Keratinocyte (primary cell): ENCODE measurements at regions not wholly inside any gene's neighbourhood (a gene's known extent, or its start where the extent isn't known, plus 50 kb on each side); places are given as distances from the start of the nearest gene placed in this dataset.

Experiments used
- DNase-seq: peaks from one replicate; pipeline ENCODE4 v3.0.0-alpha.2; 2011; ENCODE audit warnings: low read depth, missing footprints, low spot score
- FAIRE-seq: peaks from 2 replicates; lab custom pipeline; 2011; peaks lifted over from hg19 to GRCh38; lab: Jason Lieb, UNC
- H2AFZ ChIP-seq: 2 replicates; pipeline ENCODE4 v1.6.0; 2012; ENCODE audit warnings: low read length, control low read depth, inconsistent platforms; ENCODE audit not compliant: control insufficient read depth
- H3K27ac ChIP-seq: 2 replicates; pipeline ENCODE4 v1.5.1; 2011; ENCODE audit warnings: low read length; ENCODE audit not compliant: control insufficient read depth, insufficient read depth
- H3K27me3 ChIP-seq: 3 replicates; pipeline ENCODE4 v1.6.0; 2011; ENCODE audit warnings: low read length; ENCODE audit not compliant: control insufficient read depth, insufficient read depth; ENCODE audit errors: extremely low read depth
- H3K36me3 ChIP-seq, 2 experiments: 2 replicates in 1 of 2; 3 replicates in 1 of 2; pipeline ENCODE4 v1.5.1; 2011; ENCODE audit warnings: low read length in 2 of 2, mild to moderate bottlenecking in 1 of 2; ENCODE audit not compliant: control insufficient read depth in 2 of 2, insufficient read depth in 2 of 2; ENCODE audit errors: extremely low read depth in 1 of 2
- H3K4me1 ChIP-seq: 3 replicates; pipeline ENCODE4 v1.5.1; 2011; ENCODE audit warnings: low read length; ENCODE audit not compliant: control insufficient read depth, insufficient read depth; ENCODE audit errors: extremely low read depth
- H3K4me2 ChIP-seq: 3 replicates; pipeline ENCODE4 v1.6.0; 2011; ENCODE audit warnings: low read depth, low read length; ENCODE audit not compliant: control insufficient read depth, insufficient read depth; ENCODE audit errors: extremely low read depth
- H3K4me3 ChIP-seq, 3 experiments: fragments of 200-600 bp in 1 of 3; sonication (generic) in 1 of 3; 2 replicates in 2 of 3; 3 replicates in 1 of 3; pipeline ENCODE4 v1.5.1; 2011 to 2016; ENCODE audit warnings: low read length in 3 of 3, mild to moderate bottlenecking in 3 of 3, control low read depth in 2 of 3, inconsistent platforms in 1 of 3, low read depth in 1 of 3, mixed read lengths in 1 of 3, mixed run types in 1 of 3, moderate library complexity in 1 of 3; ENCODE audit not compliant: control insufficient read depth in 2 of 3, insufficient read depth in 2 of 3; ENCODE audit errors: extremely low read depth in 1 of 3
- H3K79me2 ChIP-seq: 2 replicates; pipeline ENCODE4 v1.6.0; 2012; ENCODE audit warnings: low read length; ENCODE audit not compliant: control insufficient read depth, insufficient read depth
- H3K9ac ChIP-seq: 3 replicates; pipeline ENCODE4 v1.6.0; 2011; ENCODE audit warnings: low read length; ENCODE audit not compliant: control insufficient read depth, insufficient read depth; ENCODE audit errors: extremely low read depth
- H3K9me1 ChIP-seq: 3 replicates; pipeline ENCODE4 v1.6.0; 2011; ENCODE audit warnings: low read length; ENCODE audit not compliant: control insufficient read depth, insufficient read depth; ENCODE audit errors: extremely low read depth
- H3K9me3 ChIP-seq: 2 replicates; pipeline ENCODE4 v1.5.1; 2012; ENCODE audit warnings: low read depth, low read length; ENCODE audit not compliant: control insufficient read depth
- H4K20me1 ChIP-seq: 3 replicates; pipeline ENCODE4 v1.6.0; 2011; ENCODE audit warnings: low read length; ENCODE audit not compliant: control insufficient read depth, insufficient read depth; ENCODE audit errors: extremely low read depth
- EZH2 ChIP-seq: IDR thresholded peaks from one replicate; pipeline ENCODE4 v1.6.1; 2012; ENCODE audit warnings: inconsistent platforms, mild to moderate bottlenecking, low read length, moderate library complexity
- dilution Hi-C: fragments of 300-500 bp; cut with MboI; formaldehyde crosslinking; loops from one replicate; pipeline ENCODE4 v1.7.0; 2020; ENCODE audit warnings: low sequenced_read_pairs; ENCODE audit not compliant: extremely low pct_ligation_motif_present
- TF ChIP-seq, protein P1 (sequence below), 3 experiments: IDR thresholded peaks in 1 of 3; conservative IDR thresholded peaks in 1 of 3; optimal IDR thresholded peaks in 1 of 3; 2 replicates in 2 of 3; 3 replicates in 1 of 3; pipeline versions ENCODE3 to v1.5.1; 2011; ENCODE audit warnings: low read length in 3 of 3, mild to moderate bottlenecking in 3 of 3, moderate library complexity in 2 of 3, control low read depth in 1 of 3, inconsistent platforms in 1 of 3; ENCODE audit not compliant: insufficient read depth in 2 of 3; ENCODE audit errors: extremely low read depth in 1 of 3

DNA sequence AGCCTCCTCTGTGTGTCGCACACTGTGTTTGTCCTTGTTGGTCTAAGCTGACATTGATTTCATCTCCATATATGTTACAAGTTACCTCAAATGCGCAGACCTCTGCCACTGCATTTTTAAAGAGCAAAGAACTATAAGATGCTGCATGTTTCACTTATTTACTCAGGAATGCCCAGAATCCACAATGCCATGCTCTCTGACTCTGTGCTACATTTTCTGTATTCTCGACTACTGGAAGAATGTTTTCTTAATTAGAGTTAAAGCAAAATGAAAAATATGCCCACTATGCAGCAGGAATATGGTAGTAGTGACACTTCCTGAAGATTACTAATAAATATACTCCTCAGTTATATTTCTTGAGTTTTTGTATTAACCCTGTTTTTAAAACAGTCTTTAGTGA is 296.4 kb downstream of the HACE1 start:
- no peaks in the 10 kb centered on the region for H3K9me3 ChIP-seq
- dilution Hi-C loops: no loop called here
- no peak overlapping the region for H2AFZ ChIP-seq
- no peaks in the 10 kb centered on the region for H3K4me1 ChIP-seq
- TF ChIP-seq EZH2: no peak
- H3K27me3 ChIP-seq: no peaks in the 10 kb centered on the region
- no peak overlapping the region for H3K4me2 ChIP-seq
- H3K27ac ChIP-seq: no peak overlapping the region
- FAIRE-seq (no peak), DNase-seq (no peak)
- H3K36me3 ChIP-seq: no peaks in the 10 kb centered on the region
- H3K9me1 ChIP-seq: no peaks in the 10 kb centered on the region
- no peak overlapping the region for H3K9ac ChIP-seq
- H3K4me3 ChIP-seq: no peak overlapping the region
- H4K20me1 ChIP-seq: no peaks in the 10 kb centered on the region
- H3K79me2 ChIP-seq: no peaks in the 10 kb centered on the region

DNA sequence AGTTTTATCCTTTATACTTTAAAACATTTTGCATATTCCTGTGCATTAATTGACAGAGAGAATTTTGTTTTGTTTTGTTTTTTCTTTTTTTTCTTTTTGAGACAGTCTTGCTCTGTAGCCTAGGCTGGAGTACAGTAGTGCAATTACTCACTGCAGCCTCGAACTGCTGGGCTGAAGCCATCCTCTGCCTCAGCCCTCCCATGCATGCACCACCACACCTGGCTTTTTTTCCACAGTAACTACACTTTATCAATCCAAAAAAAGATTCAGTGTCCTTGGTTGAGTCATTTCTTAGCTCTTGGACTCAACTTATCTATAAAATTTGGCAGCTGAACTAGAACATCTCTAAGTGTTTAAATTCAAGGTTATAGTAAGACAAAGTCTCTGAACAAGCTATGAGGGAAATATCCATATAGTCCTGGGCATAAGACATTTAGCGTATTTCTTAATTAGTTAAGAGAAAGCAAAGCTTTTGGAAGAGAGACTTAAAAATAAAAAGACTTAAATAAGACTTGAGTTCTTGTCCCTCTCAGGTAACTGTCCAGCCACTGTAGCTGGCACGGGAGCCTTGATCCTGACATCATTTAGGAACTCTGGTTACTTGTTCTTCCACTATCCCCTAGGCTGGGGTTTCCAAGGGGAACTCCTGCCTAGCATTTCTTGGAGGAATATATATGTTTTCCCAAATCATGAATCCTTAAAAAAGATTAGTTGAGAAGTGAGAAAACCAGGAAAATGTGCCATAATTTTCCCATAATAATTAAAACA is 300.1 kb downstream of the HACE1 start:
- FAIRE-seq (no peak), DNase-seq (no peak)
- dilution Hi-C loops: no loop called here
- H3K4me2 ChIP-seq: no peak overlapping the region
- H3K9ac ChIP-seq: no peak overlapping the region
- H3K36me3 ChIP-seq: no peaks in the 10 kb centered on the region
- no peak overlapping the region for H3K27ac ChIP-seq
- no peaks in the 10 kb centered on the region for H3K79me2 ChIP-seq
- no peaks in the 10 kb centered on the region for H3K27me3 ChIP-seq
- no peak for TF ChIP-seq EZH2
- TF ChIP-seq, protein P1, sequence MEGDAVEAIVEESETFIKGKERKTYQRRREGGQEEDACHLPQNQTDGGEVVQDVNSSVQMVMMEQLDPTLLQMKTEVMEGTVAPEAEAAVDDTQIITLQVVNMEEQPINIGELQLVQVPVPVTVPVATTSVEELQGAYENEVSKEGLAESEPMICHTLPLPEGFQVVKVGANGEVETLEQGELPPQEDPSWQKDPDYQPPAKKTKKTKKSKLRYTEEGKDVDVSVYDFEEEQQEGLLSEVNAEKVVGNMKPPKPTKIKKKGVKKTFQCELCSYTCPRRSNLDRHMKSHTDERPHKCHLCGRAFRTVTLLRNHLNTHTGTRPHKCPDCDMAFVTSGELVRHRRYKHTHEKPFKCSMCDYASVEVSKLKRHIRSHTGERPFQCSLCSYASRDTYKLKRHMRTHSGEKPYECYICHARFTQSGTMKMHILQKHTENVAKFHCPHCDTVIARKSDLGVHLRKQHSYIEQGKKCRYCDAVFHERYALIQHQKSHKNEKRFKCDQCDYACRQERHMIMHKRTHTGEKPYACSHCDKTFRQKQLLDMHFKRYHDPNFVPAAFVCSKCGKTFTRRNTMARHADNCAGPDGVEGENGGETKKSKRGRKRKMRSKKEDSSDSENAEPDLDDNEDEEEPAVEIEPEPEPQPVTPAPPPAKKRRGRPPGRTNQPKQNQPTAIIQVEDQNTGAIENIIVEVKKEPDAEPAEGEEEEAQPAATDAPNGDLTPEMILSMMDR (optimal IDR thresholded peaks at IDR 0.05 in 1 of 3, IDR thresholded peaks at IDR 0.05 in 1 of 3, conservative IDR thresholded peaks at IDR 0.05 in 1 of 3; ENCODE audit: extremely low read depth in 1 of 3, insufficient read depth in 2 of 3, low read length in 3 of 3): no peak
- H4K20me1 ChIP-seq: no peaks in the 10 kb centered on the region
- no peaks in the 10 kb centered on the region for H3K9me1 ChIP-seq
- no peaks in the 10 kb centered on the region for H3K4me1 ChIP-seq
- H3K9me3 ChIP-seq: no peaks in the 10 kb centered on the region
- H2AFZ ChIP-seq: no peak overlapping the region
- H3K4me3 ChIP-seq: no peak overlapping the region

DNA sequence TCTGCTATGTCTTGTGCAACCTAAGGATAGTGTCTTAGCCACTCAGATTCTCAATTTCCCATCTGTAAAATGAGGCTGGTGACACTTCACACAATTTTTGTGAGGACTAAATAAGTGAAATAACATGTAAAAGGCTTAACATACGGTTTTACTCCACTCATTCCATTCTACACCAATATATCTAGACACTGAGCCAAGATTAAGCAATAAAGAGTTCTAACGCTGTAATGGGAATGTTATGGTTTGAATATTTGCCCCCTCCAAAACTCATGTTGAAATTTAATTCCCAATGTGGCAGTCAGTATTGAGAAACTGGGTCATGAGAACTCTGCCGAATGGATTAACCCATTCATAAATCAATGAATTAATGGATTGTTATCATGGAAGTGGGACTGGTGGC is 301.0 kb downstream of the HACE1 start:
- Histone ChIP-seq H3K27me3 (no peaks in the 10 kb centered on the region), H3K4me3 (no peak overlapping the region), H3K36me3 (no peaks in the 10 kb centered on the region), H3K4me1 (no peaks in the 10 kb centered on the region), H3K79me2 (no peaks in the 10 kb centered on the region), H3K9me3 (no peaks in the 10 kb centered on the region), H3K9me1 (no peaks in the 10 kb centered on the region), H3K4me2 (no peak overlapping the region), H4K20me1 (no peaks in the 10 kb centered on the region), H3K27ac (no peak overlapping the region), H2AFZ (no peak overlapping the region), H3K9ac (no peak overlapping the region)
- FAIRE-seq (no peak), DNase-seq (no peak)
- dilution Hi-C loops: no loop called here
- no peak for TF ChIP-seq EZH2
- TF ChIP-seq, protein P1 (optimal IDR thresholded peaks at IDR 0.05 in 1 of 3, IDR thresholded peaks at IDR 0.05 in 1 of 3, conservative IDR thresholded peaks at IDR 0.05 in 1 of 3; ENCODE audit: extremely low read depth in 1 of 3, insufficient read depth in 2 of 3, low read length in 3 of 3): no peak
